Chondrocyte (in vitro differentiated cells): ENCODE measurements at regions not wholly inside any gene's neighbourhood (a gene's known extent, or its start where the extent isn't known, plus 50 kb on each side); places are given as distances from the start of the nearest gene placed in this dataset.

Source experiments
- DNase-seq: peaks from one replicate; pipeline ENCODE4 v3.0.0; 2021; ENCODE audit warnings: mixed read lengths, low spot score
- H3K27ac Mint-ChIP-seq: one replicate; pipeline ENCODE4 v1.8.0; 2021; ENCODE audit warnings: mild to moderate bottlenecking, moderate library complexity, mixed read lengths; ENCODE audit not compliant: unreplicated experiment
- H3K27me3 Mint-ChIP-seq: 2 replicates; pipeline ENCODE4 v1.8.0; 2021; ENCODE audit warnings: low read depth, mixed read lengths
- H3K36me3 Mint-ChIP-seq: 2 replicates; pipeline ENCODE4 v1.8.0; 2021; ENCODE audit warnings: low read depth, mixed read lengths
- H3K4me1 Mint-ChIP-seq: 2 replicates; pipeline ENCODE4 v1.8.0; 2021; ENCODE audit warnings: low read depth, mild to moderate bottlenecking, mixed read lengths
- H3K4me3 Mint-ChIP-seq: one replicate; pipeline ENCODE4 v1.8.0; 2021; ENCODE audit warnings: mild to moderate bottlenecking, moderate library complexity, mixed read lengths; ENCODE audit not compliant: unreplicated experiment
- H3K9me3 Mint-ChIP-seq: 2 replicates; pipeline ENCODE4 v1.8.0; 2021; ENCODE audit warnings: low read depth, mixed read lengths
- TF ChIP-seq, protein P1 (sequence below): fragments of 200-600 bp; sonication (generic); IDR thresholded peaks from 2 replicates; pipeline ENCODE4 v1.5.0; 2021; ENCODE audit warnings: antibody characterized with exemption, mild to moderate bottlenecking, moderate library complexity

DNA sequence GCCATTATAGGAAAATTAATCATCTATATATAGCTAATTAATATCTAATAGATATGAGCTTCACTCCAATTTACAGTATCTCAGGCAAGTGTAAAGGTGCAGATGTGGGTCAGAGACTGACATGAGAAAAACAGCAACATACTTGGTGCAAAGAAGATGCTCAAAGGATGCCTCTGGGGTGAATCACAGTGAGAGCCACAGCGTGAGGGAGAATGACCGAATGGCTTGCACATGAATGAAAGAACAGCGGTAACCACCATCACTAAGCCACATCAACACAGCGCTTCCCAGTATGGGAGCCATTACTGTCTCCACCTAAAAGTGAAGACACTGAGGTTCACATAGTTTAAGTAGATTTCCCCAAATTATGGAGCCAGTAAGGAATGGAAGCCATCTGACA lies 423.4 kb upstream of the ID2 start:
- DNase-seq = no peak
- Mint-ChIP-seq H3K4me1 (peaks cover 9% of the 10 kb centered on the region), H3K27me3 (no peaks in the 10 kb centered on the region), H3K4me3 (no peak overlapping the region), H3K27ac (no peak overlapping the region), H3K36me3 (no peaks in the 10 kb centered on the region), H3K9me3 (no peaks in the 10 kb centered on the region)
- TF ChIP-seq, protein P1, sequence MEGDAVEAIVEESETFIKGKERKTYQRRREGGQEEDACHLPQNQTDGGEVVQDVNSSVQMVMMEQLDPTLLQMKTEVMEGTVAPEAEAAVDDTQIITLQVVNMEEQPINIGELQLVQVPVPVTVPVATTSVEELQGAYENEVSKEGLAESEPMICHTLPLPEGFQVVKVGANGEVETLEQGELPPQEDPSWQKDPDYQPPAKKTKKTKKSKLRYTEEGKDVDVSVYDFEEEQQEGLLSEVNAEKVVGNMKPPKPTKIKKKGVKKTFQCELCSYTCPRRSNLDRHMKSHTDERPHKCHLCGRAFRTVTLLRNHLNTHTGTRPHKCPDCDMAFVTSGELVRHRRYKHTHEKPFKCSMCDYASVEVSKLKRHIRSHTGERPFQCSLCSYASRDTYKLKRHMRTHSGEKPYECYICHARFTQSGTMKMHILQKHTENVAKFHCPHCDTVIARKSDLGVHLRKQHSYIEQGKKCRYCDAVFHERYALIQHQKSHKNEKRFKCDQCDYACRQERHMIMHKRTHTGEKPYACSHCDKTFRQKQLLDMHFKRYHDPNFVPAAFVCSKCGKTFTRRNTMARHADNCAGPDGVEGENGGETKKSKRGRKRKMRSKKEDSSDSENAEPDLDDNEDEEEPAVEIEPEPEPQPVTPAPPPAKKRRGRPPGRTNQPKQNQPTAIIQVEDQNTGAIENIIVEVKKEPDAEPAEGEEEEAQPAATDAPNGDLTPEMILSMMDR = no peak

DNA sequence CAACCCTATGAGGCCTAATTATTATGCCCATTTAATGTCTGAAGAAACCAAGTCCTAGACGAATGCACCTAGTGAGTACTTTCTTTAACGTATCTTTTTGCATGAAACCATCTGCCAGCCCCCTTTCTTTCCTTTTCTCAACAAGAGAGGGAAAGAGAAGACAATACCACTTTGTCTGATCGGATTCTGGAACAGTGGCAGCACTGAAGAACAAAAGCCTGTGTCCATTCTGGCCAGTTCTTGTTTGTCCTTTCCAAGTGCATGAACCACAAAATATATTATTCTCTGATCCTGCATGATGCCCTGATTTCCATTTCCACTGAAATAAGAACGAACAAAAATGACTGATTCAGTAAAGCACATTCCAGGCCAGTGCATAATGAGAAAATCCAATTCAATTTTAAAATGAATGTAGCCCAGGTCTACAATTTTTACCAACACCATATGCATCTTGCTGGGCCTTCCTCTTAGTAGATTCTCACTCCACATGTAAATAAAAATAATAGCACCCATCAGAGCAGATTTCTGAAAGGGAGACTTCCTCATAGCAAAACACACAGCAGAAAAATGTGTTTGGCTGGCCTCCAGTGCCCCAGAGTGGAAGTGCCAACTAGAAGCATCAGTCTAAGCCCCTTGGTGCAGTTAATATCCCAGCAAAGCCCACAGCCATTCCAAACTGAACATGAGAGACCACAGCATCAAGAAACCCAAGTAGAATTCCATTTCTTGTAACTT lies 422.6 kb upstream of the ID2 start:
- H3K4me3 Mint-ChIP-seq = no peak overlapping the region
- peaks cover 13% of the 10 kb centered on the region for H3K4me1 Mint-ChIP-seq
- H3K27me3 Mint-ChIP-seq = no peaks in the 10 kb centered on the region
- TF ChIP-seq, protein P1 = no peak
- no peak for DNase-seq
- no peaks in the 10 kb centered on the region for H3K9me3 Mint-ChIP-seq
- no peaks in the 10 kb centered on the region for H3K36me3 Mint-ChIP-seq
- no peak overlapping the region for H3K27ac Mint-ChIP-seq

DNA sequence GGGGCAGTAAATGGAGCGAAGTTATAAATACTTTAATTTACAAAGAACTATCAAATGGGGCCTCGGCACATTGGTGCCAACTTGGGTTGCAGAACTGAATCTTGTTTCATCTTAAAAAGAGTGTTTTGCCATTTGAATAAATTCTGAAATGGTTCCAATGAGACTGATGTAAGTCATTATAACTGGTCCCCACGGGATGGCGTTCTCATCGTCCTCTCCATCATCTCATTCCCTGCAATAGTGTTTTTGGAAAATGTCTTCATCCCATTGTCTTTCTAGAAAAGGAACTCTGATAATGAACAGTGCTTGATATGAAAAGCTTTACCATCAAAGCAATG lies 422.0 kb upstream of the ID2 start:
- TF ChIP-seq, protein P1 = no peak
- Mint-ChIP-seq H3K4me1 (peaks cover 13% of the 10 kb centered on the region), H3K9me3 (no peaks in the 10 kb centered on the region), H3K4me3 (no peak overlapping the region), H3K36me3 (no peaks in the 10 kb centered on the region), H3K27ac (no peak overlapping the region), H3K27me3 (peaks cover 1% of the 10 kb centered on the region)
- no peak for DNase-seq

DNA sequence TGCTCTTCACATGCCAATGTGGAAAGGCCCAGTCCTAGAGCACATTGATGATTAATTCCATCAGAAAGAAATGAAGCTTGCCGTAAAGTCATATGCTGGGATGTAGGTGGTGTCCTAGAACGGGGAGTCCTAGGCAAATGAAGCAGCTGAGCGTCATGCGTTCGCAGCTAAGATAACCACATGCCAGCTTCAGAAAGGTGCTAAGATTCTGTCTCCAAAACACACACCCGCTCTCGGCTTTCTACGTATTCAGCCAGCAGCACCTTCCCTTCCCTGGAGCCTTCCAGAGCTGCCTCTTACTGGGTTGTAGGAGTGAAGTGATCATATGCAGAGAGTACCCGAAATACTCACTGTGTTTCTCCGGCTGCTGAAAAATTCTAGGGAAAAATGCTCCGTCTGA lies 421.6 kb upstream of the ID2 start:
- DNase-seq = no peak
- no peaks in the 10 kb centered on the region for H3K9me3 Mint-ChIP-seq
- H3K4me1 Mint-ChIP-seq = peaks cover 13% of the 10 kb centered on the region
- H3K27me3 Mint-ChIP-seq = peaks cover 1% of the 10 kb centered on the region
- no peak overlapping the region for H3K27ac Mint-ChIP-seq
- H3K36me3 Mint-ChIP-seq = no peaks in the 10 kb centered on the region
- H3K4me3 Mint-ChIP-seq = no peak overlapping the region
- TF ChIP-seq, protein P1 = no peak

DNA sequence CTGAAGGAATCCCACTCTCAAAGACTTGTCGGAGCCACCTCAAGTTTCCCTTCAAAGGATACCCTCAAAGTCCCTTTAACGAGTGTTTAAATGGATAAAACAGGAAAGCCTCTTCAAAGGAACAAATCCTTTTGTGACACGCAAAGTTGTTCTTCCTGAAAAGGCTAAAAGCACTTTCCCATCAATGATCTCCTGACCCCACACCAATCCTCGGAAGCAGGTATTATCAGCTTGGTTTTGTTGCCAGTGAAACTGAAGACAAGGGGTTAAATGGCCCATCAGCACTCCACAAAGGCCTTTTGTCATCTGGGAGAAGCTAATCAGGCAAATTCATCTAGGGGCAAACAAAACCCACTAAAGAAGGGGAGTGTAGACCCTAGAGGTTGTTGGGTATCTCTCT lies 418.0 kb upstream of the ID2 start:
- H3K9me3 Mint-ChIP-seq = no peaks in the 10 kb centered on the region
- H3K4me3 Mint-ChIP-seq = no peak overlapping the region
- peaks cover 1% of the 10 kb centered on the region for H3K27me3 Mint-ChIP-seq
- H3K36me3 Mint-ChIP-seq = no peaks in the 10 kb centered on the region
- peaks cover 17% of the 10 kb centered on the region for H3K4me1 Mint-ChIP-seq
- TF ChIP-seq, protein P1 = no peak
- no peak for DNase-seq
- no peak overlapping the region for H3K27ac Mint-ChIP-seq
